Uterus (tissue), 3 donors: ENCODE measurements at regions not wholly inside any gene's neighbourhood (a gene's known extent, or its start where the extent isn't known, plus 50 kb on each side); places are given as distances from the start of the nearest gene placed in this dataset.

Experiments
- DNase-seq, 2 donors: peaks; one replicate each; pipeline ENCODE4 v3.0.0-alpha.2; 2019 to 2020
- H3K27ac ChIP-seq, 2 donors: fragments of 200-600 bp; sonication (generic); 1 replicate in 1 of 2; 2 replicates in 1 of 2; pipeline ENCODE4 v1.5.1; 2016 to 2018
- H3K27me3 ChIP-seq, 2 donors: fragments of 200-600 bp; sonication (generic); one replicate each; pipeline ENCODE4 v1.5.1; 2018 to 2019; ENCODE audit warnings: control low read depth in 1 of 2
- H3K36me3 ChIP-seq, 2 donors: fragments of 200-600 bp; sonication (generic); one replicate each; pipeline ENCODE4 v1.5.1; 2019; ENCODE audit warnings: control low read depth in 1 of 2
- H3K4me1 ChIP-seq, 2 donors: fragments of 200-600 bp; sonication (generic); one replicate each; pipeline ENCODE4 v1.5.1; 2018 to 2019; ENCODE audit warnings: control low read depth in 1 of 2
- H3K4me3 ChIP-seq, 2 donors: fragments of 200-600 bp; sonication (generic); 1 replicate in 1 of 2; 2 replicates in 1 of 2; pipeline ENCODE4 v1.5.1; 2018 to 2019; ENCODE audit warnings: mild to moderate bottlenecking in 1 of 2
- H3K9me3 ChIP-seq, 2 donors: fragments of 200-600 bp; sonication (generic); one replicate each; pipeline ENCODE4 v1.5.1; 2019; ENCODE audit warnings: control low read depth in 1 of 2
- CTCF ChIP-seq, 4 experiments: fragments of 200-600 bp in 2 of 4; fragments of 450-650 bp in 2 of 4; sonication (generic) in 2 of 4; IDR thresholded peaks; one replicate each; pipeline ENCODE4 v1.5.1; 2016 to 2019; ENCODE audit warnings: antibody characterized with exemption in 4 of 4, mild to moderate bottlenecking in 2 of 4, moderate library complexity in 1 of 4
- POLR2A ChIP-seq, 2 donors: fragments of 450-650 bp; IDR thresholded peaks; one replicate each; pipeline ENCODE4 v1.6.1; 2016; ENCODE audit warnings: antibody characterized with exemption in 2 of 2, mild to moderate bottlenecking in 1 of 2, moderate library complexity in 1 of 2
- intact Hi-C: fragments of 100-400 bp; cut with DNase I; formaldehyde crosslinking; loops from one replicate; pipeline ENCODE4 v1.15.1; 2023; ENCODE audit warnings: low total_unique reads
- donor health status: DM: yes; HTN: yes; CAD: no.

DNA sequence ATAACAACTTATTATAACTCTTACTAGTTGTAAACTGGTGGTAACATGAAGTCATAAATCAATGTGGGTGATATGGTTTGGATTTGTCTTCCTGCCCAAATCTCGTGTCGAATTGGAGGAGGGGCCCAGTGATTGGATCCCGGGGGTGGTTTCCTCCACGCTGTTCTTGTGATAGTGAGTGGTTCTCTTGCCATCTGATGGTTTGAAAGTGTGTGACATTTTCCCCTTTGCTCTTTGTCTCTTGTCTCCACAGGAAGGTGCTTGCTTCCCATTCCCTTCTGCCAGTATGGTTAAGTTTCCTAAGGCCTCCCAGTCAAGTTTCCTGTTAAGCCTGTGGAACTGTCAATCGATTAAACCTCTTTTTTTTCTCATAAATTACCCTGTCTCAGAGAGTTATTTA, 321.6 kb downstream of the DSEL start:
- DNase-seq, result no peak
- H3K27ac ChIP-seq, result no peak overlapping the region
- no peaks in the 10 kb centered on the region for H3K27me3 ChIP-seq
- H3K4me3 ChIP-seq, result no peak overlapping the region
- H3K4me1 ChIP-seq, result no peaks in the 10 kb centered on the region
- no peaks in the 10 kb centered on the region for H3K9me3 ChIP-seq
- TF ChIP-seq CTCF (IDR thresholded peaks at IDR 0.05) (no peak), POLR2A (IDR thresholded peaks at IDR 0.05) (no peak)
- intact Hi-C loops, result no loop called here
- no peaks in the 10 kb centered on the region for H3K36me3 ChIP-seq

DNA sequence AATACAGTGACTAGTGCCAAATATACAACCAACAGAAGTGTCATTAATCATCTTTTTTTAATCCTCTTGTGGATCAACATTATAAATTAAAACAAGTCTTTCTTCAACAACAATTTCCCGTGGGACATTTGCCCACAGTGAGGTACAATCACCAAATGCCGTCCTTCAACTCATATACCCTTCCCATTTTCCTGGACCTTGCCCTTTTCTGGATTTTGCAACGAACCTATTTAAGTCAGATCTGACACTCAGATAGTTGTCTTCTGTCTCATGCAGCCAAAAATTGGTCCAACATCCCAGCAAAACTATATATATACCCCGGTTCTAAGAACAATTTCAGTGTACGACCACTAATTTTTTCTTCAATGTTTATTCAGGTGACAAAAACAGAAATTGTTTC, 324.0 kb downstream of the DSEL start:
- H3K36me3 ChIP-seq, result no peaks in the 10 kb centered on the region
- intact Hi-C loops, result no loop called here
- H3K4me3 ChIP-seq, result no peak overlapping the region
- H3K9me3 ChIP-seq, result no peaks in the 10 kb centered on the region
- DNase-seq, result no peak
- no peaks in the 10 kb centered on the region for H3K4me1 ChIP-seq
- no peak overlapping the region for H3K27ac ChIP-seq
- H3K27me3 ChIP-seq, result no peaks in the 10 kb centered on the region
- TF ChIP-seq CTCF (IDR thresholded peaks at IDR 0.05) (no peak), POLR2A (IDR thresholded peaks at IDR 0.05) (no peak)

DNA sequence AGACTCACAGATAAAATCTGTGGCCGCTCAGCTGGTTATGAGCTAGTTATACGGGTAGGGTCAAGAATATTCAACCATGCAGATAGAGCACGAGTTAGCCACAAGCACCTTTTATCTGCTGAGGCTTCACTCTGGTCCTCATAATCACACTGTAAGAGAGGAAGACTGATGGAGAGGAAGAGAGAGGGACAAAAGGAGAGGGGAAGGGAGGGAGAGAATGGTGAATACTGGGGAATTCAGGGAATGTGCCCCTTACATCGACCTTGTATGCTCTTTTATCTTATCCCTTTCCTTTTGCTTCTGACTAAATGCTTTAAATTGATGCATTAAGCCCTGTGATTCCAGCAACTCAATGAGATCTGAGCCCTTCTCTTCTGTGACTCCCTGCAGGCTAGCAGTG, 333.1 kb downstream of the DSEL start:
- Histone ChIP-seq H3K27ac (no peak overlapping the region), H3K9me3 (no peaks in the 10 kb centered on the region), H3K36me3 (no peaks in the 10 kb centered on the region), H3K4me1 (no peaks in the 10 kb centered on the region), H3K27me3 (no peaks in the 10 kb centered on the region), H3K4me3 (no peak overlapping the region)
- intact Hi-C loops, result no loop called here
- no peak for DNase-seq
- TF ChIP-seq POLR2A (IDR thresholded peaks at IDR 0.05), result no peak
- no peak for TF ChIP-seq CTCF (IDR thresholded peaks at IDR 0.05)

DNA sequence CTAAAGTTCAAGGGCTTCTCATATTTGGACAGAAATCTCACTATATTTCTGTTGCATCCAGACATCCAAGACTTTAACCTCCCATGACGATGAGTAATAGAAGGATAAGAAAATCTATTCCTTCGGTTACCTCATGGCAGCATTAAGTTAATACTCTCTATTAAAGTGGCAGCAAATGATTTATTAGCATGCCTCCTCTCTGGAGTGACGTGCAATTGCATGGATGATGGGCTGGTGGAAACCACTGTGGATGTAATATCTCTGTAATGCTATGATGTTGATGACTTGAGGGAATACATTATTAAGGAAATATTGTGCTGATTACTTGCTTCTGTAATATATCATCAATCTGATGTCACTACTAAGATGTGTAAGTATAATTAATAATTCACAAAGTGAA, 336.8 kb downstream of the DSEL start:
- Histone ChIP-seq H3K4me3 (no peak overlapping the region), H3K9me3 (no peaks in the 10 kb centered on the region), H3K27ac (no peak overlapping the region), H3K36me3 (peaks cover 0 to 3% of the 10 kb centered on the region in 2 donors), H3K27me3 (no peaks in the 10 kb centered on the region), H3K4me1 (no peaks in the 10 kb centered on the region)
- no peak for TF ChIP-seq CTCF (IDR thresholded peaks at IDR 0.05)
- TF ChIP-seq POLR2A (IDR thresholded peaks at IDR 0.05), result no peak
- no peak for DNase-seq
- intact Hi-C loops, result no loop called here

DNA sequence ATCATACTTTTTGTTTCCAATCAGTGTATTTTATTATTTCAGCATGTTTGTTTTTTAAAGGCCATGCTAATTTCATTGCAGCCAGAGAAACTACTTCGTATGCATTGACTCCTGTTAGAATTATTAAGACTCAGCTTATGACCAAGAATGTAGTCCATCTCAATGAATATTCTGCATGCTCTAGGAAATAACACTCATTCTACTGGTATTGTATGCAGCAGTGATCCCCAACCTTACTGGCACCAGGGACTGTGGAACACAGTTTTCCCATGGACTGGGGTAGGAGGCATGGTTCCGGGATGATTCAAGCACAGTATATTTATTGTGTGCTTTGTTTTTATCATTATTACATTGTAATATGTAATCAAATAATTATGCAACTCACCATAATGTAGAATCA, 356.9 kb downstream of the DSEL start:
- Histone ChIP-seq H3K36me3 (no peaks in the 10 kb centered on the region), H3K4me3 (no peak overlapping the region), H3K27me3 (peaks cover 0 to 5% of the 10 kb centered on the region in 2 donors), H3K9me3 (no peaks in the 10 kb centered on the region), H3K27ac (no peak overlapping the region), H3K4me1 (no peaks in the 10 kb centered on the region)
- intact Hi-C loops, result no loop called here
- TF ChIP-seq POLR2A (IDR thresholded peaks at IDR 0.05), result no peak
- TF ChIP-seq CTCF (IDR thresholded peaks at IDR 0.05), result no peak
- DNase-seq, result no peak
